AG04449 (cell line): ENCODE measurements at regions not wholly inside any gene's neighbourhood (a gene's known extent, or its start where the extent isn't known, plus 50 kb on each side); places are given as distances from the start of the nearest gene placed in this dataset.

ENCODE experiments used
- CTCF ChIA-PET: fragments of 350-600 bp; formaldehyde crosslinking; extraction: SDS; loops from one replicate; lab custom pipeline; 2021; ENCODE audit warnings: antibody characterized with exemption; lab: Yijun Ruan, JAX
- POLR2A ChIA-PET: fragments of 400-600, 350-600 bp; formaldehyde crosslinking; extraction: SDS; loops from one replicate; lab custom pipeline; 2020; ENCODE audit warnings: antibody characterized with exemption, inconsistent platforms; lab: Yijun Ruan, JAX
- DNase-seq: peaks from one replicate; pipeline ENCODE4 v3.0.0-alpha.2; 2010; ENCODE audit warnings: low read depth, low spot score
- H3K4me3 ChIP-seq: 2 replicates; pipeline ENCODE4 v1.5.1; 2011; ENCODE audit warnings: low read depth, mild to moderate bottlenecking, control low read depth, low read length
- CTCF ChIP-seq: IDR thresholded peaks from one replicate; pipeline ENCODE4 v1.5.1; 2011; ENCODE audit warnings: mild to moderate bottlenecking, moderate library complexity, low read length, control low read depth, inconsistent platforms; ENCODE audit not compliant: insufficient read depth; ENCODE audit errors: missing control alignments

GRCh38 chr20:60697252-60697651 lies 554.8 kb upstream of the CDH4 start:
- CTCF ChIA-PET = no interaction called here
- H3K4me3 ChIP-seq = no peak overlapping the region
- POLR2A ChIA-PET = no interaction called here
- DNase-seq = no peak
- TF ChIP-seq CTCF = no peak

GRCh38 chr20:60700728-60701127 lies 551.3 kb upstream of the CDH4 start:
- no peak for DNase-seq
- no peak for TF ChIP-seq CTCF
- H3K4me3 ChIP-seq = no peak overlapping the region
- POLR2A ChIA-PET = no interaction called here
- CTCF ChIA-PET = no interaction called here

GRCh38 chr20:60704147-60704546 lies 547.9 kb upstream of the CDH4 start:
- DNase-seq = no peak
- ChIA-PET CTCF (no interaction called here), POLR2A (no interaction called here)
- no peak overlapping the region for H3K4me3 ChIP-seq
- TF ChIP-seq CTCF = no peak

GRCh38 chr20:60713396-60713795 lies 538.7 kb upstream of the CDH4 start:
- no peak for TF ChIP-seq CTCF
- DNase-seq = no peak
- CTCF ChIA-PET = interaction anchor here (1.0 kb wide), 1 partner anchor 516 kb away, joined by 4 read pairs; no protein-coding TSS in a partner anchor
- POLR2A ChIA-PET = no interaction called here
- H3K4me3 ChIP-seq = no peak overlapping the region

GRCh38 chr20:60715172-60715571 lies 536.9 kb upstream of the CDH4 start:
- ChIA-PET POLR2A (no interaction called here), CTCF (no interaction called here)
- no peak overlapping the region for H3K4me3 ChIP-seq
- DNase-seq = no peak
- TF ChIP-seq CTCF = no peak

GRCh38 chr20:60718743-60719480 lies 533.1 kb upstream of the CDH4 start:
- POLR2A ChIA-PET = no interaction called here
- CTCF ChIA-PET = no interaction called here
- no peak for DNase-seq
- TF ChIP-seq CTCF = no peak
- H3K4me3 ChIP-seq = no peak overlapping the region
